ENCODE measurements at regions not wholly inside any gene's neighbourhood (a gene's known extent, or its start where the extent isn't known, plus 50 kb on each side); places are given as distances from the start of the nearest gene placed in this dataset.

- DNase-seq, result no peak
- 37 to 68% methylated on average over 3 to 10 of the region's 10 CpGs for WGBS, 2 donors (ENCODE audit: low coverage in 1 of 2)
These were observed 76.9 kb upstream of the YWHAQ start for GRCh38 chr2:9707611-9708160.

GRCh38 chr2:9708683-9709538 is 78.1 kb upstream of the YWHAQ start:
- in situ Hi-C loops (cut with MboI; ENCODE audit: low pct_ligation_motif_present in 1 of 4, low pct_unique_long_range_greater_than_20kb in 1 of 4, low sequenced_read_pairs in 3 of 4), result no loop called here
- 60 to 78% methylated on average over 1 to 15 of the region's 15 CpGs for WGBS, 2 donors (ENCODE audit: low coverage in 1 of 2)
- no peaks in the 10 kb centered on the region for H3K9me3 ChIP-seq
- H3K4me3 ChIP-seq, result no peak overlapping the region
- DNase-seq, result no peak
- no peak overlapping the region for H3K27ac ChIP-seq
- TF ChIP-seq CTCF (IDR thresholded peaks at IDR 0.05), result no peak
- TF ChIP-seq EP300 (IDR thresholded peaks at IDR 0.05; ENCODE audit: low read depth), result no peak
- no peak for TF ChIP-seq POLR2A (IDR thresholded peaks at IDR 0.05)
- no peak for TF ChIP-seq POLR2AphosphoS5 (IDR thresholded peaks at IDR 0.05)
- H3K36me3 ChIP-seq, result no peaks in the 10 kb centered on the region
- intact Hi-C loops (cut with DNase I; ENCODE audit: low total_unique reads), result no loop called here
- H3K27me3 ChIP-seq, result no peaks in the 10 kb centered on the region
- H3K4me1 ChIP-seq, result peaks cover 0 to 2% (median under 1%) of the 10 kb centered on the region in 4 donors

More at GRCh38 chr2:9707611-9708160, 76.9 kb upstream of the YWHAQ start:
- in situ Hi-C loops (cut with MboI; ENCODE audit: low pct_ligation_motif_present in 1 of 4, low pct_unique_long_range_greater_than_20kb in 1 of 4, low sequenced_read_pairs in 3 of 4), result no loop called here
- TF ChIP-seq CTCF (IDR thresholded peaks at IDR 0.05) (no peak), EP300 (IDR thresholded peaks at IDR 0.05; ENCODE audit: low read depth) (no peak), POLR2A (IDR thresholded peaks at IDR 0.05) (no peak), POLR2AphosphoS5 (IDR thresholded peaks at IDR 0.05) (no peak)
- intact Hi-C loops (cut with DNase I; ENCODE audit: low total_unique reads), result no loop called here
- Histone ChIP-seq H3K4me3 (no peak overlapping the region), H3K4me1 (peaks cover 0 to 14% (median 4%) of the 10 kb centered on the region in 4 donors), H3K27ac (no peak overlapping the region), H3K36me3 (no peaks in the 10 kb centered on the region), H3K27me3 (no peaks in the 10 kb centered on the region), H3K9me3 (no peaks in the 10 kb centered on the region)

- 92 to 100% methylated on average over 1 to 11 of the region's 11 CpGs for WGBS, 2 donors (ENCODE audit: low coverage in 1 of 2)
- no peak overlapping the region for H3K4me3 ChIP-seq
- H3K4me1 ChIP-seq, result no peaks in the 10 kb centered on the region
- DNase-seq, result no peak
- H3K27me3 ChIP-seq, result no peaks in the 10 kb centered on the region
- H3K9me3 ChIP-seq, result no peaks in the 10 kb centered on the region
- in situ Hi-C loops (cut with MboI; ENCODE audit: low pct_ligation_motif_present in 1 of 4, low pct_unique_long_range_greater_than_20kb in 1 of 4, low sequenced_read_pairs in 3 of 4), result no loop called here
- TF ChIP-seq POLR2A (IDR thresholded peaks at IDR 0.05) (no peak), EP300 (IDR thresholded peaks at IDR 0.05; ENCODE audit: low read depth) (no peak), CTCF (IDR thresholded peaks at IDR 0.05) (no peak), POLR2AphosphoS5 (IDR thresholded peaks at IDR 0.05) (no peak)
- H3K27ac ChIP-seq, result no peak overlapping the region
- H3K36me3 ChIP-seq, result no peaks in the 10 kb centered on the region
- intact Hi-C loops (cut with DNase I; ENCODE audit: low total_unique reads), result no loop called here
These were observed 78.9 kb upstream of the YWHAQ start for GRCh38 chr2:9709539-9710285.

GRCh38 chr2:9710311-9710710 is 79.5 kb upstream of the YWHAQ start:
- 85 to 96% methylated on average over 5 to 7 of the region's 7 CpGs for WGBS, 2 donors (ENCODE audit: low coverage in 1 of 2)
- H3K27me3 ChIP-seq, result no peaks in the 10 kb centered on the region
- intact Hi-C loops (cut with DNase I; ENCODE audit: low total_unique reads), result no loop called here

More at GRCh38 chr2:9710311-9710710, 79.5 kb upstream of the YWHAQ start:
- Histone ChIP-seq H3K27ac (no peak overlapping the region), H3K4me1 (no peaks in the 10 kb centered on the region), H3K9me3 (no peaks in the 10 kb centered on the region), H3K4me3 (no peak overlapping the region), H3K36me3 (no peaks in the 10 kb centered on the region)
- TF ChIP-seq POLR2AphosphoS5 (IDR thresholded peaks at IDR 0.05), result no peak
- TF ChIP-seq POLR2A (IDR thresholded peaks at IDR 0.05), result no peak
- no peak for TF ChIP-seq CTCF (IDR thresholded peaks at IDR 0.05)
- TF ChIP-seq EP300 (IDR thresholded peaks at IDR 0.05; ENCODE audit: low read depth), result no peak
- DNase-seq, result no peak
- in situ Hi-C loops (cut with MboI; ENCODE audit: low pct_ligation_motif_present in 1 of 4, low pct_unique_long_range_greater_than_20kb in 1 of 4, low sequenced_read_pairs in 3 of 4), result no loop called here
